WERI-Rb-1 (cell line): ENCODE measurements at regions not wholly inside any gene's neighbourhood (a gene's known extent, or its start where the extent isn't known, plus 50 kb on each side); places are given as distances from the start of the nearest gene placed in this dataset.

Source experiments
- DNase-seq: peaks from one replicate; pipeline ENCODE4 v3.0.0-alpha.2; 2020
- H3K27ac ChIP-seq: fragments of 250-450 bp; sonication (Bioruptor Pico); 2 replicates; pipeline ENCODE4 v1.5.1; 2020; ENCODE audit warnings: mild to moderate bottlenecking, moderate library complexity
- H3K27me3 ChIP-seq: fragments of 250-450 bp; sonication (Bioruptor Pico); 2 replicates; pipeline ENCODE4 v1.5.1; 2021; ENCODE audit warnings: mild to moderate bottlenecking, low read depth, moderate library complexity; ENCODE audit not compliant: insufficient read depth, severe bottlenecking
- H3K36me3 ChIP-seq: fragments of 250-450 bp; sonication (Bioruptor Pico); 2 replicates; pipeline ENCODE4 v1.5.1; 2020; ENCODE audit warnings: mild to moderate bottlenecking, moderate library complexity
- H3K4me3 ChIP-seq: 2 replicates; pipeline ENCODE4 v1.5.1; 2011; ENCODE audit warnings: low read depth, mild to moderate bottlenecking, control low read depth, low read length
- H3K9me3 ChIP-seq: fragments of 250-450 bp; sonication (Bioruptor Pico); 2 replicates; pipeline ENCODE4 v1.5.1; 2021; ENCODE audit warnings: mild to moderate bottlenecking, moderate library complexity; ENCODE audit not compliant: severe bottlenecking
- CTCF ChIP-seq: IDR thresholded peaks from 2 replicates; pipeline ENCODE4 v1.5.1; 2011; ENCODE audit warnings: low read depth, mild to moderate bottlenecking, control low read depth, inconsistent platforms, low read length

- DNase-seq = no peak
- Histone ChIP-seq H3K27me3 (no peaks in the 10 kb centered on the region), H3K4me3 (no peak overlapping the region), H3K27ac (no peak overlapping the region), H3K9me3 (no peaks in the 10 kb centered on the region), H3K36me3 (no peaks in the 10 kb centered on the region)
- no peak for TF ChIP-seq CTCF
These were observed 179.3 kb downstream of the PTN start for GRCh38 chr7:137164251-137164650.

- DNase-seq = no peak
These were observed 183.3 kb downstream of the PTN start for GRCh38 chr7:137160236-137160635.

GRCh38 chr7:137157256-137157655, 186.3 kb downstream of the PTN start:
- H3K4me3 ChIP-seq = no peak overlapping the region
- H3K36me3 ChIP-seq = no peaks in the 10 kb centered on the region
- H3K27me3 ChIP-seq = no peaks in the 10 kb centered on the region
- no peak overlapping the region for H3K27ac ChIP-seq
- H3K9me3 ChIP-seq = no peaks in the 10 kb centered on the region
- DNase-seq = no peak
- TF ChIP-seq CTCF = no peak

More at GRCh38 chr7:137160236-137160635, 183.3 kb downstream of the PTN start:
- H3K4me3 ChIP-seq = no peak overlapping the region
- no peaks in the 10 kb centered on the region for H3K9me3 ChIP-seq
- TF ChIP-seq CTCF = no peak
- H3K36me3 ChIP-seq = no peaks in the 10 kb centered on the region
- no peak overlapping the region for H3K27ac ChIP-seq
- H3K27me3 ChIP-seq = no peaks in the 10 kb centered on the region

- Histone ChIP-seq H3K4me3 (no peak overlapping the region), H3K27me3 (no peaks in the 10 kb centered on the region), H3K36me3 (no peaks in the 10 kb centered on the region), H3K9me3 (no peaks in the 10 kb centered on the region), H3K27ac (no peak overlapping the region)
- TF ChIP-seq CTCF = no peak
- no peak for DNase-seq
These were observed 191.9 kb downstream of the PTN start for GRCh38 chr7:137151690-137152052.

- no peak overlapping the region for H3K4me3 ChIP-seq
- no peaks in the 10 kb centered on the region for H3K27me3 ChIP-seq
- H3K36me3 ChIP-seq = no peaks in the 10 kb centered on the region
- no peak for DNase-seq
- H3K27ac ChIP-seq = no peak overlapping the region
- TF ChIP-seq CTCF = no peak
- no peaks in the 10 kb centered on the region for H3K9me3 ChIP-seq
These were observed 192.4 kb downstream of the PTN start for GRCh38 chr7:137151041-137151689.

- DNase-seq = no peak
- TF ChIP-seq CTCF = no peak
These were observed 196.2 kb downstream of the PTN start for GRCh38 chr7:137147338-137147720.

More at GRCh38 chr7:137147338-137147720, 196.2 kb downstream of the PTN start:
- Histone ChIP-seq H3K27ac (no peak overlapping the region), H3K27me3 (no peaks in the 10 kb centered on the region), H3K9me3 (no peaks in the 10 kb centered on the region), H3K36me3 (no peaks in the 10 kb centered on the region), H3K4me3 (no peak overlapping the region)
